DOHH2 (cell line): ENCODE measurements at regions not wholly inside any gene's neighbourhood (a gene's known extent, or its start where the extent isn't known, plus 50 kb on each side); places are given as distances from the start of the nearest gene placed in this dataset.

Source experiments
- H3F3A ChIP-seq: fragments of 200-600 bp; sonication (generic), shearing (Covaris generic); 2 replicates; pipeline ENCODE4 v1.6.0; 2016; ENCODE audit warnings: antibody characterized with exemption, mild to moderate bottlenecking; ENCODE audit not compliant: control insufficient read depth, insufficient read depth
- H3K27ac ChIP-seq: fragments of 200-600 bp; sonication (generic); 2 replicates; pipeline ENCODE4 v1.5.1; 2014; ENCODE audit warnings: low read depth, mild to moderate bottlenecking, low read length, moderate library complexity
- H3K27me3 ChIP-seq: fragments of 200-600 bp; sonication (generic); 2 replicates; pipeline ENCODE4 v1.6.1; 2014; ENCODE audit warnings: mild to moderate bottlenecking, low read length, mixed read lengths; ENCODE audit not compliant: control insufficient read depth
- H3K36me3 ChIP-seq: fragments of 200-600 bp; sonication (generic); 2 replicates; pipeline ENCODE4 v1.6.1; 2014; ENCODE audit warnings: mild to moderate bottlenecking, low read length, moderate library complexity, mixed read lengths; ENCODE audit not compliant: control insufficient read depth
- H3K4me1 ChIP-seq: fragments of 200-600 bp; sonication (generic); 2 replicates; pipeline ENCODE4 v1.6.1; 2014; ENCODE audit warnings: mild to moderate bottlenecking, low read length, mixed read lengths; ENCODE audit not compliant: control insufficient read depth
- H3K4me2 ChIP-seq: fragments of 200-600 bp; sonication (generic); 2 replicates; pipeline ENCODE4 v1.6.0; 2014; ENCODE audit warnings: mild to moderate bottlenecking, low read length, moderate library complexity
- H3K4me3 ChIP-seq: fragments of 200-600 bp; sonication (generic); 2 replicates; pipeline ENCODE4 v1.5.1; 2014; ENCODE audit warnings: mild to moderate bottlenecking, low read length, mixed read lengths
- H3K79me2 ChIP-seq: fragments of 200-600 bp; sonication (generic); 2 replicates; pipeline ENCODE4 v1.6.1; 2014; ENCODE audit warnings: mild to moderate bottlenecking, low read length, mixed read lengths; ENCODE audit not compliant: control insufficient read depth
- H3K9me2 ChIP-seq: fragments of 200-600 bp; sonication (generic); replicated peaks from 2 replicates; pipeline ENCODE4 v1.6.1; 2014; ENCODE audit warnings: mild to moderate bottlenecking, low read length, mixed read lengths; ENCODE audit not compliant: control insufficient read depth
- H3K9me3 ChIP-seq: fragments of 200-600 bp; sonication (generic); 2 replicates; pipeline ENCODE4 v1.6.1; 2014; ENCODE audit warnings: antibody characterized with exemption, low read length, mixed read lengths; ENCODE audit not compliant: control insufficient read depth, insufficient read depth
- H4K20me1 ChIP-seq: fragments of 200-600 bp; sonication (generic); 2 replicates; pipeline ENCODE4 v1.6.0; 2014; ENCODE audit warnings: low read depth, mild to moderate bottlenecking, antibody characterized with exemption, low read length, moderate library complexity; ENCODE audit not compliant: control insufficient read depth, insufficient read depth
- CTCF ChIP-seq: fragments of 200-600 bp; sonication (generic); IDR thresholded peaks from one replicate; pipeline ENCODE4 v1.5.1; 2014; ENCODE audit warnings: antibody characterized with exemption, mild to moderate bottlenecking, low read depth, low read length; ENCODE audit not compliant: poor library complexity, severe bottlenecking
- EZH2phosphoT487 ChIP-seq: fragments of 200-600 bp; sonication (generic); IDR thresholded peaks from 2 replicates; pipeline ENCODE4 v1.6.1; 2017; ENCODE audit warnings: borderline replicate concordance, mild to moderate bottlenecking, antibody characterized with exemption, low read length, moderate library complexity, mixed read lengths

GRCh38 chr20:60658681-60659080 is 593.4 kb upstream of the CDH4 start:
- Histone ChIP-seq H3K79me2 (no peaks in the 10 kb centered on the region), H3K27ac (no peak overlapping the region), H3F3A (no peaks in the 10 kb centered on the region), H4K20me1 (no peaks in the 10 kb centered on the region), H3K36me3 (no peaks in the 10 kb centered on the region), H3K9me3 (peaks cover 9% of the 10 kb centered on the region; the same call in 1 of the 2 replicates), H3K4me1 (no peaks in the 10 kb centered on the region), H3K4me2 (no peak overlapping the region), H3K9me2 (no peaks in the 10 kb centered on the region), H3K4me3 (no peak overlapping the region), H3K27me3 (no peaks in the 10 kb centered on the region)
- TF ChIP-seq CTCF, result no peak
- TF ChIP-seq EZH2phosphoT487, result no peak

GRCh38 chr20:60659240-60659639 is 592.8 kb upstream of the CDH4 start:
- Histone ChIP-seq H3K4me3 (no peak overlapping the region), H3K27me3 (no peaks in the 10 kb centered on the region), H3K9me3 (peaks cover 9% of the 10 kb centered on the region; the same call in 1 of the 2 replicates), H3K4me1 (no peaks in the 10 kb centered on the region), H4K20me1 (no peaks in the 10 kb centered on the region), H3F3A (no peaks in the 10 kb centered on the region), H3K27ac (no peak overlapping the region), H3K9me2 (no peaks in the 10 kb centered on the region), H3K79me2 (no peaks in the 10 kb centered on the region), H3K36me3 (no peaks in the 10 kb centered on the region), H3K4me2 (no peak overlapping the region)
- TF ChIP-seq CTCF (no peak), EZH2phosphoT487 (no peak)

DNA sequence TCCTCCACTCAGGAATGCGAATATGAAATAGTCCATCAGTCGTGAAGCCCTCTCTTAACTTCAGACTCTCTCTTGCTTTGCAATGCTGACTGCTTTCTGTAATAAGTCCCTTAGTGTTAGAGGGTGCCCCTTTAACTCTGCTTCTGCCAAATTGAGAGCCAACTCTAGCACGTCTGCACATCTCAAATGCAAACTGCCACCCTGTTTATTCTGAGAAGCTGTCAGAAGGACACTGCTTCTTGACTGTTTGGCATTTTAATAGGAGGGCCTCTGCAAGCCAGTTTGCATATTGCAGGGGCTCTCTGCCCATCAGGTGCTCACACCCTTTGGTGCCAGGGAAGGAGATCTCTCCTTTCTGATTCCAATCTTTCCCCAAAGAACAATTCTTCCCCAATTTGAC is 589.8 kb upstream of the CDH4 start:
- Histone ChIP-seq H3K79me2 (no peaks in the 10 kb centered on the region), H3K27ac (no peak overlapping the region), H3K9me3 (peaks cover 9% of the 10 kb centered on the region; the same call in 1 of the 2 replicates), H3K36me3 (no peaks in the 10 kb centered on the region), H3K4me1 (no peaks in the 10 kb centered on the region), H4K20me1 (no peaks in the 10 kb centered on the region), H3F3A (no peaks in the 10 kb centered on the region), H3K4me2 (no peak overlapping the region), H3K4me3 (no peak overlapping the region), H3K9me2 (no peaks in the 10 kb centered on the region), H3K27me3 (no peaks in the 10 kb centered on the region)
- TF ChIP-seq CTCF (no peak), EZH2phosphoT487 (no peak)

GRCh38 chr20:60664106-60664505 is 588.0 kb upstream of the CDH4 start:
- H3K9me3 ChIP-seq, result no peaks in the 10 kb centered on the region
- H3K27me3 ChIP-seq, result no peaks in the 10 kb centered on the region
- TF ChIP-seq CTCF (no peak), EZH2phosphoT487 (no peak)
- no peaks in the 10 kb centered on the region for H4K20me1 ChIP-seq
- no peaks in the 10 kb centered on the region for H3K4me1 ChIP-seq
- no peaks in the 10 kb centered on the region for H3K79me2 ChIP-seq
- H3K27ac ChIP-seq, result no peak overlapping the region
- H3K36me3 ChIP-seq, result no peaks in the 10 kb centered on the region
- no peaks in the 10 kb centered on the region for H3K9me2 ChIP-seq
- no peak overlapping the region for H3K4me3 ChIP-seq
- no peaks in the 10 kb centered on the region for H3F3A ChIP-seq
- no peak overlapping the region for H3K4me2 ChIP-seq
